ENCODE measurements at regions not wholly inside any gene's neighbourhood (a gene's known extent, or its start where the extent isn't known, plus 50 kb on each side); places are given as distances from the start of the nearest gene placed in this dataset.
A peak's percentile ranks its signal among the peaks of the same experiment; 100 is the strongest.

GRCh38 chr6:106801256-106801655 lies 171.9 kb downstream of the QRSL1 start:
- no peak for DNase-seq
- peak overlapping the region; percentile 50 for H2AK5ac ChIP-seq (ENCODE audit: low read length, severe bottlenecking)
- H2BK120ac ChIP-seq (ENCODE audit: low read depth, low read length), result no peak overlapping the region
- no peak overlapping the region for H2BK5ac ChIP-seq (ENCODE audit: low read depth, low read length, poor library complexity, severe bottlenecking)
- peaks cover 15 to 49% of the 10 kb centered on the region in 2 experiments for H3K27me3 ChIP-seq (ENCODE audit: control insufficient read depth in 1 of 2, insufficient read depth in 1 of 2, low read length in 2 of 2)
- no peak overlapping the region for H2BK15ac ChIP-seq (ENCODE audit: low read depth, poor library complexity, severe bottlenecking)
- no peaks in the 10 kb centered on the region for H3K79me1 ChIP-seq (replicated peaks; ENCODE audit: low read length, poor library complexity, severe bottlenecking)
- no peak overlapping the region for H4K91ac ChIP-seq (ENCODE audit: low read length)
- no peaks in the 10 kb centered on the region for H3K36me3 ChIP-seq (ENCODE audit: control insufficient read depth in 1 of 2, insufficient read depth in 2 of 2, low read depth in 1 of 2, low read length in 2 of 2)
- H2AFZ ChIP-seq (ENCODE audit: low read depth, low read length), result no peak overlapping the region
- H3K4me1 ChIP-seq (ENCODE audit: control insufficient read depth, insufficient read depth, low read depth, low read length), result peaks cover 22% of the 10 kb centered on the region
- H3K27ac ChIP-seq (ENCODE audit: low read length, poor library complexity, severe bottlenecking), result no peak overlapping the region
- no peak overlapping the region for H4K8ac ChIP-seq (ENCODE audit: low read length)
- no peak overlapping the region for H2BK12ac ChIP-seq (ENCODE audit: low read length in 2 of 2)
- no peak overlapping the region for H3K23ac ChIP-seq (ENCODE audit: low read length in 2 of 2)
- 96% methylated on average over 8 of the region's 8 CpGs for WGBS
- H3K18ac ChIP-seq (ENCODE audit: low read depth in 1 of 2, low read length in 2 of 2), result no peak overlapping the region
- no peak overlapping the region for H3K4ac ChIP-seq (ENCODE audit: low read depth in 1 of 2, low read length in 2 of 2)
- H3K9ac ChIP-seq (ENCODE audit: low read length), result no peak overlapping the region
- H3K4me3 ChIP-seq (ENCODE audit: insufficient read depth in 1 of 2, low read depth in 1 of 2, low read length in 2 of 2), result no peak overlapping the region
- no peak overlapping the region for H3K4me2 ChIP-seq (ENCODE audit: low read length, poor library complexity, severe bottlenecking)
- no peaks in the 10 kb centered on the region for H3K9me3 ChIP-seq (ENCODE audit: control insufficient read depth, low read length)
- H3K14ac ChIP-seq (ENCODE audit: low read length in 2 of 2), result no peak overlapping the region

GRCh38 chr6:106800379-106800778 lies 171.0 kb downstream of the QRSL1 start:
- Histone ChIP-seq H3K23ac (ENCODE audit: low read length in 2 of 2) (no peak overlapping the region), H2BK12ac (ENCODE audit: low read length in 2 of 2) (no peak overlapping the region), H3K4ac (ENCODE audit: low read depth in 1 of 2, low read length in 2 of 2) (no peak overlapping the region), H3K9me3 (ENCODE audit: control insufficient read depth, low read length) (no peaks in the 10 kb centered on the region), H3K27me3 (ENCODE audit: control insufficient read depth in 1 of 2, insufficient read depth in 1 of 2, low read length in 2 of 2) (peaks cover 15 to 58% of the 10 kb centered on the region in 2 experiments), H3K14ac (ENCODE audit: low read length in 2 of 2) (no peak overlapping the region), H4K91ac (ENCODE audit: low read length) (no peak overlapping the region), H3K9ac (ENCODE audit: low read length) (no peak overlapping the region), H3K79me1 (replicated peaks; ENCODE audit: low read length, poor library complexity, severe bottlenecking) (no peaks in the 10 kb centered on the region), H3K4me3 (ENCODE audit: insufficient read depth in 1 of 2, low read depth in 1 of 2, low read length in 2 of 2) (no peak overlapping the region), H3K4me1 (ENCODE audit: control insufficient read depth, insufficient read depth, low read depth, low read length) (peaks cover 22% of the 10 kb centered on the region), H2AFZ (ENCODE audit: low read depth, low read length) (no peak overlapping the region), H3K27ac (ENCODE audit: low read length, poor library complexity, severe bottlenecking) (no peak overlapping the region), H4K8ac (ENCODE audit: low read length) (no peak overlapping the region), H3K36me3 (ENCODE audit: control insufficient read depth in 1 of 2, insufficient read depth in 2 of 2, low read depth in 1 of 2, low read length in 2 of 2) (no peaks in the 10 kb centered on the region), H2BK120ac (ENCODE audit: low read depth, low read length) (no peak overlapping the region), H3K4me2 (ENCODE audit: low read length, poor library complexity, severe bottlenecking) (no peak overlapping the region), H2BK15ac (ENCODE audit: low read depth, poor library complexity, severe bottlenecking) (no peak overlapping the region), H2AK5ac (ENCODE audit: low read length, severe bottlenecking) (peak overlapping the region; percentile 95), H3K18ac (ENCODE audit: low read depth in 1 of 2, low read length in 2 of 2) (peak overlapping the region in 1 of 2 experiments; percentile 42), H2BK5ac (ENCODE audit: low read depth, low read length, poor library complexity, severe bottlenecking) (no peak overlapping the region)
- WGBS, result 90% methylated on average over 4 of the region's 5 CpGs
- DNase-seq, result no peak

GRCh38 chr6:106799031-106799894 lies 169.9 kb downstream of the QRSL1 start:
- no peak overlapping the region for H2AFZ ChIP-seq (ENCODE audit: low read depth, low read length)
- H2BK15ac ChIP-seq (ENCODE audit: low read depth, poor library complexity, severe bottlenecking), result no peak overlapping the region
- 22% methylated on average over 6 of the region's 8 CpGs for WGBS
- H3K79me1 ChIP-seq (replicated peaks; ENCODE audit: low read length, poor library complexity, severe bottlenecking), result no peaks in the 10 kb centered on the region
- no peak overlapping the region for H4K8ac ChIP-seq (ENCODE audit: low read length)
- no peak overlapping the region for H3K23ac ChIP-seq (ENCODE audit: low read length in 2 of 2)
- H3K4me1 ChIP-seq (ENCODE audit: control insufficient read depth, insufficient read depth, low read depth, low read length), result peaks cover 20% of the 10 kb centered on the region
- H3K9me3 ChIP-seq (ENCODE audit: control insufficient read depth, low read length), result no peaks in the 10 kb centered on the region
- H3K27me3 ChIP-seq (ENCODE audit: control insufficient read depth in 1 of 2, insufficient read depth in 1 of 2, low read length in 2 of 2), result peaks cover 15 to 61% of the 10 kb centered on the region in 2 experiments
- peak overlapping the region; percentile 99 for H3K27ac ChIP-seq (ENCODE audit: low read length, poor library complexity, severe bottlenecking)
- peak overlapping the region in 1 of 2 experiments; percentile 30 for H3K4ac ChIP-seq (ENCODE audit: low read depth in 1 of 2, low read length in 2 of 2)
- peak; percentile 83 for DNase-seq
- H3K18ac ChIP-seq (ENCODE audit: low read depth in 1 of 2, low read length in 2 of 2), result no peak overlapping the region
- peak overlapping the region; percentile 67 for H2BK5ac ChIP-seq (ENCODE audit: low read depth, low read length, poor library complexity, severe bottlenecking)
- H2BK120ac ChIP-seq (ENCODE audit: low read depth, low read length), result no peak overlapping the region
- H3K9ac ChIP-seq (ENCODE audit: low read length), result no peak overlapping the region
- no peaks in the 10 kb centered on the region for H3K36me3 ChIP-seq (ENCODE audit: control insufficient read depth in 1 of 2, insufficient read depth in 2 of 2, low read depth in 1 of 2, low read length in 2 of 2)
- no peak overlapping the region for H3K14ac ChIP-seq (ENCODE audit: low read length in 2 of 2)
- H3K4me3 ChIP-seq (ENCODE audit: insufficient read depth in 1 of 2, low read depth in 1 of 2, low read length in 2 of 2), result no peak overlapping the region
- peak overlapping the region; percentile 77 for H3K4me2 ChIP-seq (ENCODE audit: low read length, poor library complexity, severe bottlenecking)
- H2BK12ac ChIP-seq (ENCODE audit: low read length in 2 of 2), result no peak overlapping the region
- no peak overlapping the region for H4K91ac ChIP-seq (ENCODE audit: low read length)
- peak overlapping the region; percentile 79 for H2AK5ac ChIP-seq (ENCODE audit: low read length, severe bottlenecking)

GRCh38 chr6:106797186-106797585 lies 167.8 kb downstream of the QRSL1 start:
- H3K27me3 ChIP-seq (ENCODE audit: control insufficient read depth in 1 of 2, insufficient read depth in 1 of 2, low read length in 2 of 2), result peaks cover 19 to 64% of the 10 kb centered on the region in 2 experiments
- no peak overlapping the region for H3K23ac ChIP-seq (ENCODE audit: low read length in 2 of 2)
- H2BK12ac ChIP-seq (ENCODE audit: low read length in 2 of 2), result no peak overlapping the region
- H2AK5ac ChIP-seq (ENCODE audit: low read length, severe bottlenecking), result peak overlapping the region; percentile 11
- H3K4me3 ChIP-seq (ENCODE audit: insufficient read depth in 1 of 2, low read depth in 1 of 2, low read length in 2 of 2), result no peak overlapping the region
- H2BK15ac ChIP-seq (ENCODE audit: low read depth, poor library complexity, severe bottlenecking), result no peak overlapping the region
- DNase-seq, result no peak
- H3K79me1 ChIP-seq (replicated peaks; ENCODE audit: low read length, poor library complexity, severe bottlenecking), result no peaks in the 10 kb centered on the region
- H2AFZ ChIP-seq (ENCODE audit: low read depth, low read length), result no peak overlapping the region
- H2BK120ac ChIP-seq (ENCODE audit: low read depth, low read length), result no peak overlapping the region
- no peak overlapping the region for H3K18ac ChIP-seq (ENCODE audit: low read depth in 1 of 2, low read length in 2 of 2)
- 91% methylated on average over 1 of the region's 2 CpGs for WGBS
- H2BK5ac ChIP-seq (ENCODE audit: low read depth, low read length, poor library complexity, severe bottlenecking), result no peak overlapping the region
- no peak overlapping the region for H3K9ac ChIP-seq (ENCODE audit: low read length)
- H3K4ac ChIP-seq (ENCODE audit: low read depth in 1 of 2, low read length in 2 of 2), result no peak overlapping the region
- H3K27ac ChIP-seq (ENCODE audit: low read length, poor library complexity, severe bottlenecking), result no peak overlapping the region
- H3K36me3 ChIP-seq (ENCODE audit: control insufficient read depth in 1 of 2, insufficient read depth in 2 of 2, low read depth in 1 of 2, low read length in 2 of 2), result no peaks in the 10 kb centered on the region
- H4K8ac ChIP-seq (ENCODE audit: low read length), result no peak overlapping the region
- H3K4me2 ChIP-seq (ENCODE audit: low read length, poor library complexity, severe bottlenecking), result no peak overlapping the region
- no peaks in the 10 kb centered on the region for H3K9me3 ChIP-seq (ENCODE audit: control insufficient read depth, low read length)
- H4K91ac ChIP-seq (ENCODE audit: low read length), result no peak overlapping the region
- no peak overlapping the region for H3K14ac ChIP-seq (ENCODE audit: low read length in 2 of 2)
- H3K4me1 ChIP-seq (ENCODE audit: control insufficient read depth, insufficient read depth, low read depth, low read length), result peaks cover 20% of the 10 kb centered on the region
